IPS-18c (cell line): ENCODE measurements at regions not wholly inside any gene's neighbourhood (a gene's known extent, or its start where the extent isn't known, plus 50 kb on each side); places are given as distances from the start of the nearest gene placed in this dataset.

Experiments
- H3K4me3 ChIP-seq: 2 replicates; pipeline ENCODE4 v1.7.0; 2013; ENCODE audit warnings: low read depth, mild to moderate bottlenecking, low read length, moderate library complexity; ENCODE audit not compliant: insufficient read depth
- H3K9me3 ChIP-seq: one replicate; pipeline ENCODE4 v1.6.1; 2013; ENCODE audit warnings: mild to moderate bottlenecking, low read length, moderate library complexity; ENCODE audit not compliant: control insufficient read depth, insufficient read depth

DNA sequence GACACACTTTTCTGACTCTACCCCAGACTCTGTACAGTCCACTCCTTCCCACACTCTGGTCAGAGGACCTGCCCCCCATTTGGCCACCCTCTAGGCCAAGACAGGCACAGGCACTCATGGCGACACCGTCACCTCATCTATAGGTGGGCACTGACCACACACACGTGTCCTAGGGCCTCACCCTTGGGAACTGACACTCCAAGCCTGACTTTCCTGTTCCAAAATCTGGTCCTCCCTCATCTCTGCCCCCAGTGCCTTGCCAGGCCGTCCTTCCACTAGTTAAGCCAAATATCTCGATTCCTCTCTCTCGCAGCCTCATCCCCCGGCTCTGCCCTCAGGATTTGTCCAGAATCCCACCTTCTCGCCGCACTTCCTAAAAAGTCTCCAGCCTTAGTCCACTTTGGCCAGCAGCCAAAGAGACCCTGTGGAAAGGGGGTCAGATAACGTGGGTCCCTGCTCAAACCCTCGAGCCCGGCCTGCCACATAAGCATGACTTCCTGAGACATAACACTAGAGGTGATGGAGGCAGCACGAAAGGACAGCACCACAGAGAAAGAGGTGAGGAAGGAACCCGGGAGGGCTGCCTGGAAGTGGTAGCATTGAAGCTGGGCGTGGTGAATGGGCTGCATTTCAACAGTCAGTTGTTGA, 105.8 kb upstream of the OTOS start:
- Histone ChIP-seq H3K4me3 (no peak overlapping the region), H3K9me3 (no peaks in the 10 kb centered on the region)

GRCh38 chr2:240247241-240247867, 106.9 kb upstream of the OTOS start:
- no peaks in the 10 kb centered on the region for H3K9me3 ChIP-seq

GRCh38 chr2:240247868-240248720, 107.6 kb upstream of the OTOS start:
- no peak overlapping the region for H3K4me3 ChIP-seq
- H3K9me3 ChIP-seq = no peaks in the 10 kb centered on the region

More at GRCh38 chr2:240247241-240247867, 106.9 kb upstream of the OTOS start:
- H3K4me3 ChIP-seq = no peak overlapping the region

DNA sequence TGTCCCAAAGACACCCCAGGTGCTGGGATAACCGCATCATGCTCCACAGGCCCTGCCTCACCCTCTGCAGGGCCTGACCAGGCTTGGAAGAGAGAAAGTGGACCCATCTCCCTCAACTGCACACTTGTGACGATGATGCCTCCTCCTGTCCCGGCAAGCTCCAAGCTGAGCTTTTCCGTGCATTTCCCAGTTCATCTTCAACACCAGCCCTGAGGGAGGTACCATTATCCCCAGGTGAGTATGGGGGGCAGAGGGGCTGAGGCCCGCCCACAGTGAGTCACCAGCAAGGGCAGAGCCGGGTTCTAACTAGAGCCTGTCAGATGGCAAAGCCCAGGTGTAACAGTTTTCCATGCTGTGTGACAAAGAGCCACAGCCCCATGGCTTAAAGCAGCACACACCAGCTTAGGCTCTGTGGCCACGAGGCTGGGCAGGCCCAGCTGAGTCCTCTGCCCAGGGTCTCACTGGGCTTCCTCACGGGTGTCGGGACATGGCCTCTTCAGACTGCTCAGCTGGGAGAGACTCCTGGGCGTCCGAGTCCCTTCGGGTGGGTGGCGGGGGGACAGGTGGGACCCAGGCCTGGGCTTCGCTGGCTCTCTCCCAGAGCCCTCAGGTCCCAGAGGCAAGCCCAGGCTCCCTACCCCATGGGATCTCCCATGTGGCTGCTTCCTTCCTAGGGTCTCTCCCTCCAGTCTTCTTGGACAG, 108.4 kb upstream of the OTOS start:
- no peaks in the 10 kb centered on the region for H3K9me3 ChIP-seq
- H3K4me3 ChIP-seq = no peak overlapping the region

DNA sequence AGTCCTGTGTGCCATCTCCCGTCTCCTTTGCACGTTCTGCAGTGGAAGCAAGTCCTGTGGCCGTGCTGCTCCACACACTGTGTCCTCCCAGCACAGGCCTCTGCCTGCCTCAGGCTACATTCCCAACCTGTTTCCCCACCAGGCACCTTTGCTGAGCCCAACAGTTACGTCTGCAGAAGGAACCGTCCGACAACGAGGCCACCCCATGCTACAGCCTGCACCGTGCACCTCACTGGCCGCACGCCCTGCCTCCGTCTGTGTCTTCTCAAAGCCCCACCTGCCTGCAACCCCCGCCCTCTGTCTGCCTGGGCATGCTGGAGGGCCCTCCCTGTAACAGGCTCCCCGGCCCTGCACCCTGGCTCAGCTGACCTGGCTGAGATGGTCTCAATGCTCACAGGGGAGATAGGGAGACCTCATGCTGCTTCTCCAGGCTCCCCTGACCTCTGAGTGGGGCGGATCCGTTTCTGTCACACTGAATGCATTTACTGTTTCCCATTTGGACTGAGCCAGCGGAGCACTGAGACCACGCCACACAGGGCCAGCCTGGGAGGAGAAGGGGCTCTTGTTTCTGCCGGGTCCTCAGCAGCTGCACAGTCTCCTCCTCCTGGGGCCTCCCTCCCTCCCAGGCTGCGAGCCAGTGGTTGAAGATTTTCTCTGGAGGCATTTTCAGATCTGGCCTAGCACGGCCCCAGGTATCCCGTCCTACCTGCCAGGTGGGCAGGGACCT, 109.1 kb upstream of the OTOS start:
- H3K9me3 ChIP-seq = no peaks in the 10 kb centered on the region
- H3K4me3 ChIP-seq = no peak overlapping the region

DNA sequence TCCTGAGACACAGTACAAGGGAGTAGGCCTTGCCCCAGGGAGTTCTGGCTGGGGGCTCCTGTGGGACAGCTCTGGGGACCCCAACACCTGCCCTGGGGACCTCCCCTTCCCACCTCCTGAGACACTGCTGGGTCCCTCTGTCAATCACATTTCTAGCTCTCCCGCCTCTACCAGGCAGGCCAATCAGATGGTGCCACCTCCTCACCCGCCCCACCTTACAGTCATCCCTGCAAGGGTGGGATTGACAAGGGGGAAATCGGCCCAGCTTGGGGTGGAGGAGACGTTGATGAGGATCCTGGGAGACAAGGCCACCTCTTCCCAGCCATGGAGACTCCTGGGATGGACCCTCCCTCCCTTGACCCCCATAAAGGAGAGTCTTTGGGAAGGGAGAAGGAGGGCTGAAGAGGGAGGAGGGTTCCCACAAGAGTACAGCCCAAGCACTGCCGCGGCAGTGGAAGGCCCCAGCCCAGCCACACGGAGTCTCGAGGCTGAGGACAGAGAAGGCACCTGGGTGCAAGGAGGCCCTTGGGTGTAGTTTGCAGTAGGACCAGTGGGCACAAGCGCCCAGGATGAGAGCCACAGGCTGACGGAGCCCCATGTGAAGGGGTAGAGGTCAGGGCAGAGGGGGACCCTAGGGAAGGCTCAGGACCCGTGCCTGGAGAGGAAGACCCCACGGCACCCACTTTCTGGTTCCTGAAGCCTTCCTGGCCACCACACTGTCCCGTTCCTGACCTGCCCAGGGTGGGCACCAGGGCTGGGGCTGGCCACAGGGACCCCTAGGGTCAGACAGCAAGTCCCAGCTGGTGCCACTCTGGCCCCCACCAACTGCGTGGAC, 109.9 kb upstream of the OTOS start:
- Histone ChIP-seq H3K4me3 (no peak overlapping the region), H3K9me3 (no peaks in the 10 kb centered on the region)

GRCh38 chr2:240250985-240251847, 110.8 kb upstream of the OTOS start:
- H3K4me3 ChIP-seq = no peak overlapping the region
- H3K9me3 ChIP-seq = no peaks in the 10 kb centered on the region

- no peaks in the 10 kb centered on the region for H3K9me3 ChIP-seq
- H3K4me3 ChIP-seq = no peak overlapping the region
These were observed 111.4 kb upstream of the OTOS start for GRCh38 chr2:240251848-240252190.

DNA sequence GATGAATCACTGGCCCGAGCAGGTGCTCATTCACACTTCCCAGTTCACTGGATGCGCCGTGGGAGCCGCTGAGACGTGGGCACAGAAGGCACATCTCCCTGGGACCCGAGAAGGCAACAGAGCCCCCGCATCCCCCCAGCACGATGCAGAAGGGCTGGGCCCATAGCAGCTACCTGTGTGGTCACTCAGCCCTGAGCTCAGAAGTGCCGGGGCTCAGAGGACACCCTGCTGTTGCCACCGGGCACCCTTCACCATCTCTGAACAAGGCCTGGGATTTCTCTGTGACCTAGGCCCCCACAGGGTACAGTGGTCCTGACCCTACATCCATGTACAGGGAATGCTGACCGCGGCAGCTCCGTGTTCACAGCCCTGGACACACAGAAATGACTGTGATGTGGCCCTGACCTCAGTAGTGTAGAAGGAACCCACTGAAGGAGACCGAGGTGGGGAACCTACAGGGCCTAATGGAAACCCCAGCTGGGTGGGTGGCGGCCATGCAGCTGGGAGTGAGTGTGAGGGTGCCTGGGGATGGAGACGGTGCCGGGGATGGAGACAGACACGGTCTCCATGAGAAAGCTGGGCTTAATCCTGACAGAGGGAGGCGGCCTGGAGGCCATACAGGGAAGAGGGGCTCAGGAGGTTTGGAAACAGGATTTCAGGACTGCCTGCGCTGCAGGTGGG, 111.9 kb upstream of the OTOS start:
- Histone ChIP-seq H3K9me3 (peaks cover 2% of the 10 kb centered on the region), H3K4me3 (no peak overlapping the region)

GRCh38 chr2:240252872-240253511, 112.5 kb upstream of the OTOS start:
- Histone ChIP-seq H3K4me3 (no peak overlapping the region), H3K9me3 (peaks cover 2% of the 10 kb centered on the region)

DNA sequence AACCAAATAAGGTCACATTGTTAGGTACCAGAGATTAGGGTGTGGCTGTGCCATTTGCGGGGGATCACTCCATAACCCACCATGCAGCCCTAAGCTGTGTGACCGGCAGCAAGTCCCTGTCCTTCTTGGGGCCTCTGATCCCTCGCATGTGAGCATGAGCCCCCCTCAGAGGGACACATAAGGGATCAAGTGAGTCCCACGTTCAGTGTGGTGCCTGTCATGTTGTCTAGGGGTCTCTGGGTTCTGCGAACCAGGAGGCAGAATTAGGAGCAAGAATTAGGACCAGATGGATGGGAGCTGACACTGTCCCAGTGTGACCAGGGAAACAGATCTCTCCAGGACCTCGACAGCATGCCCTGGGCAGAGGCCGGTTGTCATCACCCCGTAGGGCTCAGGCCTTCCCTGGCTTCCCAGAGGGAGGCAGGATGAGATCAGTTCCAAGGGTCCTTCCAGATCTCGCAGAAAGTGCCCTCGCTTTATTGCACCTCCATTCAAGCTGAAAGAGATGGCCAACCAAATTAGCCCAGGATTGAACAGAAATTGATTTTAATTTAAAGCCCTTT, 113.2 kb upstream of the OTOS start:
- peaks cover 2% of the 10 kb centered on the region for H3K9me3 ChIP-seq
- H3K4me3 ChIP-seq = no peak overlapping the region

DNA sequence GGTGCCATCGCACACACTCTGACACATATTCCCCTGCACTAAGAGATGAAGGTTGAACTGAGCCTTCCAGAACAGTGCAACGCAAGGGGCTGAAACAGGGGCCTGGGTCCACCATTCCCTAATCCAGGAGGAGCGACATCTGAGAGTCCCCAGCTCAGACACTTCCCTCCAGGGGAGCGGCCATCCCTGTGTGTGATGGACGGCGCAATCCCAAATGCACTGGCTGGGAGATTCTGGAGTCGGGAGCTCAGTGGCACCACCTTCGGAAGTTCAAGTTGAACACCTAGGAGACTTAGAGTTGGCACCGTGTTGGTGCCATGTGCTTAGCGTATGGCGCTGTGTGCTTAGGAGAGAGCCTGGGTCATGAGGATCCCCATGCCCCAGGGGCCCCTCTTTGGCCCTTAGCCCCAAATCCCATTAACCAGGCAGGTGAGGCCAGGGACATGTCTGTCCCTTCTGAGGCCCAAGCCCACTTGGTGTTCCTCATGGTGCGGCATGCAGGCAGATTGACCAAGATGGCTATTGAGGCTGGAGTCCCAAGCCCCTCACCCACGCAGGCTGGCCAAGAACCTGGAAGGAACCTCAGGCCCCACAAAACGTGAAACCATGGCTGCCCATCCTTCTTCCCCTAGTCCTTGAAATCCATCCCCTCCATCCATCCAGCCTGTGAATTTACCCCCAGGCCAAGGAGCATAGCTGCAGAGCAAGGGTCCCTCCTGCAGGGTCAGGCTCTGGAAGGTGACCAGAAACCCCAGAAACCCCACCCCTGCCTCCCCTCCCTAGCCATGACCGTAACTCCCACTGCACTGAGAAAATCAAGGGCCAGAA, 114.1 kb upstream of the OTOS start:
- Histone ChIP-seq H3K4me3 (no peak overlapping the region), H3K9me3 (peaks cover 2% of the 10 kb centered on the region)

GRCh38 chr2:240255165-240255491, 114.7 kb upstream of the OTOS start:
- H3K4me3 ChIP-seq = no peak overlapping the region
- peaks cover 2% of the 10 kb centered on the region for H3K9me3 ChIP-seq
